Activated naive CD4-positive, alpha-beta T cell treated with anti-CD3 and anti-CD28 coated beads, Interleukin-2, amount 10 ng/mL, durations not matched to agents 7 days and 5 days (primary cell): ENCODE measurements at regions not wholly inside any gene's neighbourhood (a gene's known extent, or its start where the extent isn't known, plus 50 kb on each side); places are given as distances from the start of the nearest gene placed in this dataset.

ENCODE experiments used
- CTCF ChIA-PET: fragments of 350-600 bp; sonication (Branson Sonifier 250); formaldehyde crosslinking; loops from one replicate; lab custom pipeline; 2021; ENCODE audit warnings: antibody characterized with exemption; lab: Charles Lee
- DNase-seq: peaks from one replicate; pipeline ENCODE4 v3.0.0-alpha.2; 2020
- H3K27ac Mint-ChIP-seq: one replicate; pipeline ENCODE4 v1.8.0; 2021; ENCODE audit warnings: mild to moderate bottlenecking, moderate library complexity, mixed read lengths
- H3K27me3 Mint-ChIP-seq: one replicate; pipeline ENCODE4 v1.8.0; 2021; ENCODE audit warnings: mild to moderate bottlenecking, mixed read lengths
- H3K36me3 Mint-ChIP-seq: one replicate; pipeline ENCODE4 v1.8.0; 2021; ENCODE audit warnings: mixed read lengths
- H3K4me1 Mint-ChIP-seq: one replicate; pipeline ENCODE4 v1.8.0; 2021; ENCODE audit warnings: mixed read lengths
- H3K4me3 Mint-ChIP-seq: one replicate; pipeline ENCODE4 v1.8.0; 2021; ENCODE audit warnings: mild to moderate bottlenecking, moderate library complexity, mixed read lengths
- H3K9me3 Mint-ChIP-seq: one replicate; pipeline ENCODE4 v1.8.0; 2021; ENCODE audit warnings: mixed read lengths

- Mint-ChIP-seq H3K27me3 (no peaks in the 10 kb centered on the region), H3K4me3 (no peak overlapping the region)
- CTCF ChIA-PET: no interaction called here
Observed at GRCh38 chr5:104223885-104224773, 661.5 kb upstream of the NUDT12 start.

GRCh38 chr5:104218200-104218599 is 655.6 kb upstream of the NUDT12 start:
- DNase-seq: no peak
- H3K27ac Mint-ChIP-seq: no peak overlapping the region
- no peaks in the 10 kb centered on the region for H3K4me1 Mint-ChIP-seq
- CTCF ChIA-PET: no interaction called here
- H3K9me3 Mint-ChIP-seq: peaks cover 1% of the 10 kb centered on the region
- no peak overlapping the region for H3K4me3 Mint-ChIP-seq
- no peaks in the 10 kb centered on the region for H3K36me3 Mint-ChIP-seq
- no peaks in the 10 kb centered on the region for H3K27me3 Mint-ChIP-seq

More at GRCh38 chr5:104223885-104224773, 661.5 kb upstream of the NUDT12 start:
- Mint-ChIP-seq H3K27ac (no peak overlapping the region), H3K36me3 (no peaks in the 10 kb centered on the region), H3K4me1 (no peaks in the 10 kb centered on the region), H3K9me3 (peaks cover 5% of the 10 kb centered on the region)
- no peak for DNase-seq

GRCh38 chr5:104213216-104213615 is 650.6 kb upstream of the NUDT12 start:
- Mint-ChIP-seq H3K4me1 (no peaks in the 10 kb centered on the region), H3K27ac (no peak overlapping the region), H3K9me3 (no peaks in the 10 kb centered on the region), H3K27me3 (no peaks in the 10 kb centered on the region), H3K4me3 (no peak overlapping the region), H3K36me3 (no peaks in the 10 kb centered on the region)
- DNase-seq: no peak
- CTCF ChIA-PET: no interaction called here

- Mint-ChIP-seq H3K4me3 (no peak overlapping the region), H3K36me3 (no peaks in the 10 kb centered on the region), H3K4me1 (no peaks in the 10 kb centered on the region), H3K27me3 (no peaks in the 10 kb centered on the region), H3K9me3 (peaks cover 2% of the 10 kb centered on the region), H3K27ac (no peak overlapping the region)
- DNase-seq: no peak
- CTCF ChIA-PET: no interaction called here
Observed at GRCh38 chr5:104199771-104200170, 637.2 kb upstream of the NUDT12 start.

GRCh38 chr5:104198156-104198555 is 635.6 kb upstream of the NUDT12 start:
- no peaks in the 10 kb centered on the region for H3K27me3 Mint-ChIP-seq
- H3K4me3 Mint-ChIP-seq: no peak overlapping the region
- peaks cover 2% of the 10 kb centered on the region for H3K9me3 Mint-ChIP-seq
- CTCF ChIA-PET: no interaction called here
- H3K4me1 Mint-ChIP-seq: no peaks in the 10 kb centered on the region
- no peak overlapping the region for H3K27ac Mint-ChIP-seq
- DNase-seq: no peak
- H3K36me3 Mint-ChIP-seq: no peaks in the 10 kb centered on the region

GRCh38 chr5:104189909-104190308 is 627.3 kb upstream of the NUDT12 start:
- H3K4me3 Mint-ChIP-seq: no peak overlapping the region
- no peaks in the 10 kb centered on the region for H3K4me1 Mint-ChIP-seq
- H3K27ac Mint-ChIP-seq: no peak overlapping the region
- CTCF ChIA-PET: no interaction called here
- no peaks in the 10 kb centered on the region for H3K36me3 Mint-ChIP-seq
- H3K9me3 Mint-ChIP-seq: peaks cover 34% of the 10 kb centered on the region
- no peaks in the 10 kb centered on the region for H3K27me3 Mint-ChIP-seq
- no peak for DNase-seq

GRCh38 chr5:104189031-104189430 is 626.4 kb upstream of the NUDT12 start:
- Mint-ChIP-seq H3K27ac (no peak overlapping the region), H3K9me3 (peaks cover 35% of the 10 kb centered on the region), H3K36me3 (no peaks in the 10 kb centered on the region), H3K4me1 (no peaks in the 10 kb centered on the region), H3K27me3 (no peaks in the 10 kb centered on the region), H3K4me3 (no peak overlapping the region)
- CTCF ChIA-PET: interaction anchor here (1.2 kb wide), 1 partner anchor 10 kb away, joined by 3 read pairs; no protein-coding TSS in a partner anchor
- DNase-seq: no peak

- H3K4me3 Mint-ChIP-seq: no peak overlapping the region
- no peaks in the 10 kb centered on the region for H3K27me3 Mint-ChIP-seq
- DNase-seq: no peak
- H3K27ac Mint-ChIP-seq: no peak overlapping the region
- H3K36me3 Mint-ChIP-seq: no peaks in the 10 kb centered on the region
- CTCF ChIA-PET: no interaction called here
- no peaks in the 10 kb centered on the region for H3K4me1 Mint-ChIP-seq
- peaks cover 35% of the 10 kb centered on the region for H3K9me3 Mint-ChIP-seq
Observed at GRCh38 chr5:104187656-104188055, 625.1 kb upstream of the NUDT12 start.

- Mint-ChIP-seq H3K27ac (no peak overlapping the region), H3K4me3 (no peak overlapping the region), H3K27me3 (no peaks in the 10 kb centered on the region), H3K4me1 (no peaks in the 10 kb centered on the region), H3K9me3 (peaks cover 37% of the 10 kb centered on the region), H3K36me3 (no peaks in the 10 kb centered on the region)
- CTCF ChIA-PET: no interaction called here
- no peak for DNase-seq
Observed at GRCh38 chr5:104186510-104186909, 623.9 kb upstream of the NUDT12 start.

- CTCF ChIA-PET: no interaction called here
Observed at GRCh38 chr5:104186100-104186499, 623.5 kb upstream of the NUDT12 start.

GRCh38 chr5:104184264-104184663 is 621.7 kb upstream of the NUDT12 start:
- CTCF ChIA-PET: no interaction called here
- no peak overlapping the region for H3K27ac Mint-ChIP-seq
- H3K4me1 Mint-ChIP-seq: no peaks in the 10 kb centered on the region
- peaks cover 48% of the 10 kb centered on the region for H3K9me3 Mint-ChIP-seq
- no peaks in the 10 kb centered on the region for H3K27me3 Mint-ChIP-seq
- DNase-seq: no peak
- H3K4me3 Mint-ChIP-seq: no peak overlapping the region
- no peaks in the 10 kb centered on the region for H3K36me3 Mint-ChIP-seq

More at GRCh38 chr5:104186100-104186499, 623.5 kb upstream of the NUDT12 start:
- H3K4me3 Mint-ChIP-seq: no peak overlapping the region
- DNase-seq: no peak
- no peaks in the 10 kb centered on the region for H3K4me1 Mint-ChIP-seq
- peaks cover 39% of the 10 kb centered on the region for H3K9me3 Mint-ChIP-seq
- H3K36me3 Mint-ChIP-seq: no peaks in the 10 kb centered on the region
- no peak overlapping the region for H3K27ac Mint-ChIP-seq
- no peaks in the 10 kb centered on the region for H3K27me3 Mint-ChIP-seq

GRCh38 chr5:104178829-104179456 is 616.4 kb upstream of the NUDT12 start:
- Mint-ChIP-seq H3K27me3 (no peaks in the 10 kb centered on the region), H3K27ac (no peak overlapping the region), H3K4me3 (no peak overlapping the region), H3K4me1 (no peaks in the 10 kb centered on the region), H3K9me3 (peaks cover 19% of the 10 kb centered on the region), H3K36me3 (no peaks in the 10 kb centered on the region)
- no peak for DNase-seq
- CTCF ChIA-PET: interaction anchor here (0.7 to 2.2 kb wide), 5 partner anchors 10 to 947 kb away, joined by 3 to 10 read pairs (median 4); no protein-coding TSS in a partner anchor

GRCh38 chr5:104178066-104178465 is 615.5 kb upstream of the NUDT12 start:
- Mint-ChIP-seq H3K27me3 (no peaks in the 10 kb centered on the region), H3K9me3 (peaks cover 19% of the 10 kb centered on the region), H3K27ac (no peak overlapping the region), H3K36me3 (no peaks in the 10 kb centered on the region), H3K4me1 (no peaks in the 10 kb centered on the region), H3K4me3 (no peak overlapping the region)
- no peak for DNase-seq
- CTCF ChIA-PET: interaction anchor here (2.2 kb wide), 1 partner anchor 597 kb away, joined by 10 read pairs; no protein-coding TSS in a partner anchor

GRCh38 chr5:104177651-104178050 is 615.1 kb upstream of the NUDT12 start:
- no peak for DNase-seq

GRCh38 chr5:104172976-104173375 is 610.4 kb upstream of the NUDT12 start:
- Mint-ChIP-seq H3K27ac (no peak overlapping the region), H3K9me3 (peaks cover 1% of the 10 kb centered on the region), H3K36me3 (no peaks in the 10 kb centered on the region), H3K4me1 (no peaks in the 10 kb centered on the region), H3K27me3 (no peaks in the 10 kb centered on the region), H3K4me3 (no peak overlapping the region)
- CTCF ChIA-PET: no interaction called here
- DNase-seq: no peak

More at GRCh38 chr5:104177651-104178050, 615.1 kb upstream of the NUDT12 start:
- no peak overlapping the region for H3K27ac Mint-ChIP-seq
- H3K9me3 Mint-ChIP-seq: peaks cover 19% of the 10 kb centered on the region
- H3K27me3 Mint-ChIP-seq: no peaks in the 10 kb centered on the region
- H3K36me3 Mint-ChIP-seq: no peaks in the 10 kb centered on the region
- H3K4me1 Mint-ChIP-seq: no peaks in the 10 kb centered on the region
- CTCF ChIA-PET: no interaction called here
- H3K4me3 Mint-ChIP-seq: no peak overlapping the region
